ENCODE measurements at regions not wholly inside any gene's neighbourhood (a gene's known extent, or its start where the extent isn't known, plus 50 kb on each side); places are given as distances from the start of the nearest gene placed in this dataset.
"Not testable (repeated sequence)": the region's sequence is repeated elsewhere in the genome, so short reads cannot be mapped to it uniquely, and the experiment has no call there.

DNA sequence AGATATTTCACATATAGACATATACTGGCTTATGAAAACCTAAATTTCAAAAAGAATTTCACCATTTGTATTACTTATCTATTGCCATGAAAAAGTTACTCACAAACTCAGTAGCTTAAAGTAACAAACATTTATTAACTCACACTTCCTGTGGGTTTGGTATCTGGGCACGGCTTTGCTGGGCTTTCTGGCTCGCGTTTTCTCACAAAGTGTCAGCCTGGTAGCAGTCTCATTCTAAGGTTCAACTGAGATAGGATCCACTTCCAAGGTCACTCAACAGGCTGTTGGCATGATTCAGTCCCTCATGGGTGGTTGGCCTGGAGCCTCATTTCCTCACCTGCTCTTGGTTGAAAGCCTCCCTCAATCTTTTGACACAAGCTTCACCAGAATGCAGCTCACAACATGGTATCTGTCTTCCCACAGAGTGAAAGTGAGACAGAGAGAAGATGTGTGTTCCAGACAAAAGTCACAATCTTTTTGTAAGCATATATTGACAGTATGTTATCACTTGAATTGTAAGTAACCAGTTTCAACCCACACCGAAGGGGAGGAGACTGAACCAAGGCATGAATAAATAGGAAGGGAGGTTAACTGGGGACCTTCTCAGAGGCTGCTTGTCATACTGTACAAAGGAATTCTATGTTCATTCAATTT, 1065.8 kb upstream of the SPRY2 start:
- no peak for DNase-seq

DNA sequence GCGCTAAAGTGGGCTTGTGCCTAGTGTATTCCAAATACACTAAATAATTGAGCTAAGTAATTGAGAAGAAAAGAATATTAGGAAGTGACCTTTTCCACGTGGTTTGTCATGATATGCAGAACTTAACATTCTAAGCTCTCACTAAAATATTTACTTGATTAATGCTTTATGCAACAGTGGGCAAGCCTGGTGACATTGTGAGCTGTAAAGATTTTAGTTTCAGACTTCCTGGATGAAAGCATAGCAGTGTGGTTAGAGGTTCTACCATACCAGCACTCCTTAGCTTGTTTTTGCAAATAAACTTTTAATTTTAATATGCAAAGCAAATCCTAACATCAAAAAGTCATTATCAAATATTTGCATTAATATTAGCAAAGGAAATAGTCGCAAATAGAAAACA, 1065.1 kb upstream of the SPRY2 start:
- DNase-seq, result no peak

DNA sequence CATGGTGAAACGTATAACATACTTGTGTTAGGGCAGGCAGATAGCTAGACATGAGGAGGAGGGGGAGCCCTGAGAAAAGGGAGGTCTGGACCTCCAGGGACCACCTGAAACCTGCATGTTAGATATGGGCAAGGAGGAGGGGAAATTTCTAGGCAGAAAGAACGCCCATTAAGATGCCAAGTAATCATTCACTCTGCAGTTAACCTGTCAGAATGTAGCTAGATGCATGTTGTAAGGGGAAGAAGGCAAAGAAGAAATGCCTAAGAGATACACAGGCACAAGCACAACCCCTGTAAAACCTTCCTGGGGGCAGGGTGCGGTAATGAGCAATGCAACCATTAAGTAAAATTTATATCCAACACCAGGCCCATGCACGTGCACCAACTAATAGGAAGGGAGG, 1055.3 kb upstream of the SPRY2 start:
- no peak for DNase-seq

DNA sequence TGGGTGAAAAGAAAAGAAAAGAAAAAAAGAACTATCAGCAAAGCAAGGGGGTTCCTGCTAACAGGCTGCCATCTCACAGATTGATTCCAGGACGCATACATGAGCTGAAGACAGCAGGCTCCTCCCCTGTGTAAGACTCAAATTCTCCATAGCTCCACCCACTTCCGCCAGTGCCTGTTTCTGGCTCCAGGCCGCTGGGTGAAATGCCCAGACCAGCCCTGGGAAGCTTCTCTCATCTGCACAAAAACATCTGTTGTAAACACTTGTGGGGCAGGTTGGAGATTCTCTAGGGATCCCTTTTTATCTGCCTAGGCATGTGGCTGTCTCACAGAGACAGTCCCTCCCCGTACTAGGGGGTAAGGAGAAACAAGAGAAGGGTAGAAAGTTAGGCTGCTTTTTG, 1054.4 kb upstream of the SPRY2 start:
- DNase-seq, result no peak

DNA sequence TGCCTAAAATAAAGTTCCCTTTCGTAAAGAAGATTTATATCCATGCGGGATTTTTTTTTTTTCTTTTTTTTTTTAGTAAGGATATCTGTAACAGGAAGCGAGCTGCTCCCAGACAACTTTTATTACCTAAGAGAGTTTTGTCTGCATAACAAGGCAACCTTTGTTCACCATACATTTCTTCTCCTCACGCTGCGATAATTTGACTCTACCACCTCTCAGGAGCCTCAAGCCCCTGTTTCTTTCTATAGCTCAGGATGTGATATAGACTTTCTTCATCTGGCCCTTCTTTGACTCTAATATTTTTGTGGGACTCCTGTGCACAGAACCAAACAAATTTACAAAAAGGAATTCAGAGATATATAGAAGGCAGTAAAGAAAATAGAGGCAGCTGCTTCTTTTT, 1053.7 kb upstream of the SPRY2 start:
- no peak for DNase-seq

DNA sequence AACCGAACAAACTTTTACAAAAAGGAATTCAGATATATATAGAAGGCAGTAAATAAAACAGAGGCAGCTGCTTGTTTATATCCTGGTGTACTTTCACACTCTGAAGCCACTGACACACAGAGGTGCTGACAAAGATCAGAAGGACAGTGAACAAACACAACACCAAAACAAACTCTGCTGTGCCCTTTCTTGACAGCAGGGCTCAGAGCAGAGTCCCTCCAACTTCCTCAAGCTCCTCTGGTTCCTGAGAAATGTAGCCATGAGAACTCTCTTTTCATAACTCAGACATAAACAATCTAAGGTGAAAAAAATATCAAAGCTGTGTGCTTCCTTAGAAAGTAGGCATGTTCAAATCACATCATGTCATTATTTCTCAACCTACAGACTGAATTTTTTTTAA, 1052.8 kb upstream of the SPRY2 start:
- DNase-seq, result no peak

DNA sequence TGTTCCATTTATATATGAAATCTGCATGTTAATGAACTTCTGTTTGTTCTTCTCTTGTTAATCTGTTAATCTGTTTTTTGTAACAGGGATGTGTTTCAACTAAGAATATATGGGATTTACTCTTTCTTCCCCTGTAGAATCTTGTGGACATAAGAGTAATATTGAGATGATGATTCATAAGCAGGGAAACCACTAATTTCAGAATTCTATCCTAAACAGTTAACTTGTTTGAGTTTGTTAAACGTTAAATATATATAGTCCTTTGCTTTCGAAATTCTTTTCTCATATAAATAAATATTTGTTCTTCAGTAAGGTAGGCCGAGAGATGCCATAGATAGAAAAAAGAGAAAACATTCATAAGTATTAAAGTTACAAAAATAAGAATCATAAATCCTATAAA, 1052.2 kb upstream of the SPRY2 start:
- no peak for DNase-seq

DNA sequence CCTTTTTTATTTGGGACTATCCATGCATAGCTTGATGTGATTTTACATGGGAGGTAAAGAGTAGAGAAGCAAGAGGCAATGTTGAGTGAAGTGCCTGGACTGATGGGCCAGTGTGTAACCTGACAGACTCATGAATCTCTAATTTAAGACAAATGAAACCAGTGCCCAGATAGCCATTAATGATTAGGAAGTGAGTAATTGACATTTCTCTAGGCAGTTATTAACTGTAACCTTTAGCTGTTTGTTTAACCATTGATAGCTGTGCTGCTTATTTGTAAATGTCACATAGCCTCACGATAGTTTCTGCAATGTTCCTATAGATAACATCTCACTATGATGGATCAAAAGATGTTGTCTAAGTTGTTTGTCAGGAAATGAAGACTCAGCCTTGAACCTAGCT, 1047.5 kb upstream of the SPRY2 start:
- DNase-seq, result no peak

DNA sequence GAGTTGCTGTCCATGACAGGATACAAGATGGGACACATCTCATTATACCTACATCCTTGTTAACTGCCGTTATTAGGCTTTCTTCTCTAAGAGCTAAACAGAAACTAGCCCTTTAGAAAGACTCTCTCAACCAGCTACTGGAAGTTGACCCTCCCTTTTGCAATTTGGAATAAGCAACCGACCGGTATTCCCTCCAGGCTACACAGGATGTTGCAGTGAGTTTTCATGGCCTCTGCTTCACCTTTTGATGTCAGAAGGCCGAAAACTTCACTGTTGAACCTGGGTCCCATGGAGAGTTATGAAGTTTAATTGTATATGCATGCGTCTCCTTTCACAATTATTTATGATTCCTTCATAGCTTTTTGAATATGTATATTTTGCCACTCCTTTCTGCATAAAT, 1042.5 kb upstream of the SPRY2 start:
- no peak for DNase-seq

DNA sequence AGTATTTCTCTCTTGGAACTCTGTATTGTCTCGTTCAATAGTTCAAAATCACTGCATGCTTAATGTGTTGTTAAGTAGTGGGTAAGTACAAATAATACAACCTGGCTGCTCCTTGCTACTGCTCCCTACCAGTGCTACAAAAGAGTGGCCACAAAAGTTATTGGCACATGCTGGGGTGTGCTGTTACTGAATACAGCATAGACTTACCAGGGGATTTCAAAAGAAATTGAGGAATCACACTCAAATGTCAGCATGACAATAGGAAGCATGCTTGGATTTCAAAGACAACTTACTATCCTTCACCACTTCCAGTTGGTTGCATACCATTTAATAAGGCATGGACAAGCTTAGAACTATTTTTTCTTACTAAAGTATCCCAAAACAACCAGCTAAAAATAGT, 1041.3 kb upstream of the SPRY2 start:
- DNase-seq, result no peak

DNA sequence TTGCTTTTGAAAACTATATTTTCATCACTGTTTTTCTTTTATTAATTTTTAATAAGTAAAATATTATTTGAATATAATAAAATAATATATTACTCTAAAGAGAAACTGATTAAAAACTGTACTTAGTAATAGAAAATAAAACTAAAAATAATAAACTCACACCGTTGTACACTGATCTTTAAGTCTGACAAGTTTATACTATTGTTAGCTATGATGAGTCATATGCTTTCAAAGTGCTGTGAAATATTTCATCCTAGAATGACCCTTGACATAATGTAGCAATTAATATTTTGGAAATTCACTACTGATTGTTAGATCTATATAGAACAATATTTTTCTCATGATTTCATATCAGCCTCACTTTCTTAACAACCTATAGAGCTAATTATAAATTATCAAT, 1040.6 kb upstream of the SPRY2 start:
- DNase-seq, result no peak

DNA sequence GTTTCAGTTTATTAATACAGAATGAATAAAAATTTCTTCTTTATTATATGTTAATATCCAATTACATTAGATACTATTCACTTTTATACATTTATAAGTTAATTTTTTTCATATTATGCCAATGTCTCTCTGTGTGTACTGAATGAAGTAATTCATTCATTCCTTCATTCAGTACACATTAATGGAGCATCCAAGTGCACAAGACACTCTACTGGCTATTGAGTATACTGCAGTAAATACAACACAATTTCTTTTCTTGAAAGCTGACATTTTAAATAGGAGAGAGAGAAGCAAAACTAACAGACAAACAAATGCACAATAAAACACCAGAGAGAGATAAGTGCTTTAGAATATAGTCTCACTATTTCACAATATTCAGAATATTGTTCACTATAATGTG, 1038.3 kb upstream of the SPRY2 start:
- DNase-seq, result no peak

DNA sequence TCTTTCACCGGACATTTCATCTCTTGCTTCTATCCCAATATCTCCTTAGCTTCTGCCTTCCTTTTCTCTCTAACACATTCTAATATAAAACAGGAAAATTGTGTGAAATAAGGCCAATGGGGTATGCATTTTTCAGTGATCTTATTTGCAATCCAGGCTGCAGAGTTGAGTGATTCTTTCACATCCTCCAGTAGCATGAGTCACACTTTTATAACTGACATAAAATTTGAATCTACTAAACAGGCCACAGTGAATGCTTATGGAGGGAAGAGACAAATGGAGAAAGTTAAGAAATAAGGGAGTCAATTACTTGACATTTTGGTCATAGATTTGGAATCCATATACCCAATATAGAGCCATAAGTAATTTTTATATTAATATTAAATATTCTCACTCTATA, 1037.0 kb upstream of the SPRY2 start:
- no peak for DNase-seq

DNA sequence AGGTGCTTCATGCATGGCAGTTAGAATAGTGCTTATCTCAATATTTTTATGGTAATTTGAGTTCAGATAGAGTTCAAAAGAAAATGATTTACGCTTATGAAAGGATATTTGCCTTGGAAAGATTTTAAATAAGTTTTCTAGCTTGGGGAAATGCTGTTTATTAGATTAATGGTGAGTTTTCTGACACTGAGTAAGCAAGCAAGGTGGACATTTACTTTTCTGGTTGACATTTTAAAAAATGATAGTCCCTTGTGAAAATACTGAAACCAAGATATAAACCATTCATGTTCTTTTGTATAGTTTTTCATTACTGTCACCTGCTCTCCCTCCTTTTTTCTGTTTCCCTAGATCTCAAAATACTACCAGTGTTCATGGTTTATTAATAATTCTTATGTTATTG, 1034.8 kb upstream of the SPRY2 start:
- no peak for DNase-seq

DNA sequence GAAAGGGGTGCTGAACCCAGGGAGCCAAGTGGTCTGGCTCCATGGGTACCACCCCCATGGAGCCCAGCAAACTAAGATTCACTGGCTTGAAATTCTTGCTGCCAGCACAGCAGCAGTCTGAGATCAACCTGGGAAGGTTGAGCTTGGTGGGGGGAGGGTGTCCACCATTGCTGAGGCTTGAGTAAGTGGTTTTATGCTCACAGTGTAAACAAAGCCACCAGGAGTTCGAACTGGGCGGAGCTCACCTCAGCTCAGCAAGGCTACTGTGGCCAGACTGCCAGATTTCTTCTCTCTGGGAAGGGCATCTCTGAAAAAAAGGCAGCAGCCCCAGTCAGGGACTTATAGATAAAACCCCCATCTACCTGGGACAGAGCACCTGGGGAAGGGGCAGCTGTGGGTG, 1021.8 kb upstream of the SPRY2 start:
- not testable (repeated sequence) for DNase-seq

DNA sequence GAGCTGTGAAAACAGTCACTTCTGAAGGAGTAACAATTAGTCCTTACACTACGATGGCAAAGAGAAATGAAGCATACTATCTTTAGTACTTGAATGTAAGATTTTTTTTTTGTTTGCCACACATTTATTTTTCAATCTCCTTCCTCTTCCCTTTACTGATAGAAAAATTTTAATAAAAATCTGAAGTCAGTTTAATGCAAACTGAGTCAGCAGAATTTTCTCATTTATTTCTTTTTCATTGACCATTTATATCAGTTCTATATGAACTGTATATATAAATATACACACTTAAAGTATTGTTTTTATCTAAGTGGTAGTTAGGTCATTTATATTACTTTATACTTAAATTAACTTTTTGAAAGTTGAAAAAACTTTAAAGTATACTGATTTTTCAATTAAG, 1009.1 kb upstream of the SPRY2 start:
- no peak for DNase-seq

DNA sequence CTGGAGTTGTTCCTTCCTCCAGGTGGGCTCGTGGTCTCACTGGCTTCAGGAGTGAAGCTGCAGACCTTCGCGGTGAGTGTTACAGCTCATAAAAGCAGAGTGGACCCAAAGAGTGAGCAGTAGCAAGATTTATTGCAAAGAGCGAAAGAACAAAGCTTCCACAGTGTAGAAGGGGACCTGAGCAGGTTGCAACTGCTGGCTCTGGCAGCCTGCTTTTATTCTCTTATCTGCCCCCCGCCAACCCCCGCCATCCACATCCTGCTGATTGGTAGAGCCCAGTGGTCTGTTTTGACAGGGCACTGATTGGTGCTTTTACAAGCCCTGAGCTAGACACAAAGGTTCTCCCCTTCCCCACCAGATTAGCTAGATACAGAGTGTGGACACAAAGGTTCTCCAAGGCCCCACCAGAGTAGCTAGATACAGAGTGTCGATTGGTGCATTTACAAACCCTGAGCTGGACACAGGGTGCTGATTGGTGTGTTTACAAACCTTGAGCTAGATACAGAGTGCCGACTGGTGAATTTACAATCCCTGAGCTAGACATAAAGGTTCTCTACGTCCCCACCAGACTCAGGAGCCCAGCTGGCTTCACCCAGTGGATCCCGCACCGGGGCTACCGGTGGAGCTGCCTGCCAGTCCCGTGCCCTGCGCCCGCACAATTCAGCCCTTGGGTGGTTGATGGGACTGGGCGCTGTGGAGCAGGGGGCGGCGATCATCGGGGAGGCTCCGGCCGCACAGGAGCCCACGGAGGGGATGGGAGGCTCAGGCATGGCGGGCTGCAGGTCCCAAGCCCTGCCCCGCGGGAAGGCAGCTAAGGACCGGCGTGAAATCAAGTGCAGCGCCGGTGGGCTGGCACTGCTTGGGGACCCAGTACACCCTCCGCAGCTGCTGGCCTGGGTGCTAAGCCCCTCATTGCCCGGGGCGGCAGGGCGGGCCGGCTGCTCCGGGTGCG, 999.5 kb upstream of the SPRY2 start:
- DNase-seq, result not testable (repeated sequence)

DNA sequence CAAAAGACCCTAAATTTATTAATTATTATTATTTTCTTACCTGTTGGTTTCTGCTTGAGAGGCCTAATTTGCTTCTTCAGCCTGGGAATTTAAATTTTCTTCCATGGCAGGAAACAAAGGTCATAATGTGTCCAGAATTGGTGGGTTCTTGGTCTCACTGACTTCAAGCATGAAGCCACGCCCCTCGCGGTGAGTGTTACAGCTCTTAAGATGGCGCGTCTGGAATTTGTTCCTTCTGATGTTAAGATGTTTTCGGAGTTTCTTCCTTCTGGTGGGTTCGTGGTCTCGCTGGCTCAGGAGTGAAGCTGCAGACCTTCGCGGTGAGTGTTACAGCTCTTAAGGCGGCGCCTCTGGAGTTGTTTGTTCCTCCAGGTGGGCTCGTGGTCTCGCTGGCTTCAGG, 998.7 kb upstream of the SPRY2 start:
- not testable (repeated sequence) for DNase-seq

DNA sequence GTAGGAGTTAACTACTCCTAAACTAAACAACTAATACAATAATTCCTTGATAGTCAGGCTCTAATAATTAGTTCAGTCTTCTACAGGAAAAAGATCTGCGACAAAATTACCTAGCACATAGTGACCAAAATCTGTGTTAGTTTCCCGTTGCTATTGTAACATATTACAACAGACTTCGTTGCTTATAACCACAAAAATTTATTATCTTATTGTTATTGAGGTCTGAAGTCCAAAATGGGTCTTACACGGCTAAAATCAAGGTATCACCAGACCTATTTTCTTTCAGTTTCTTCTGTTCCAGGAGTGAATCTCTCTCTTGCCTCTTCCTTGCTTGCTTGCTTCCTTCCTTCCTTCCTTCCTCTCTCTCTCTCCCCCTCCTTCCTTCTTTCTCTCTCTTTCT, 993.6 kb upstream of the SPRY2 start:
- no peak for DNase-seq

DNA sequence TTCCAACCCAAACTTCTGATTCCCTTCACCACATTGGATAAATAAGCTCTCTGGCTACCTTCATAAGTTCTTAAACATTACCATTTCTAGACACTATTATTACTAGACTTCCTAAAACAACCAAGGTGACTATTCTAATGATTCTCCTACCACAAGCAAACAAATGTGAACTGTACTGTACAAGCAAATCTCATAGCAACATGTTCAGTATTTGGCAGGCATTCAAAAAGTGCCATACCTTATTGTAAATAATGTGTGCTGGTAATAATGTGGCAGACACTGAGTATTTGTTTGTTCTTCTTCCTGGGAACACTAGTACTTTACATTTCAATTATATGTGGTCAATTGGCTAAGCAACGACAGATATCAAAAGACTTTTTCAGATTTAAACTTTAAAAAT, 986.0 kb upstream of the SPRY2 start:
- DNase-seq, result no peak

DNA sequence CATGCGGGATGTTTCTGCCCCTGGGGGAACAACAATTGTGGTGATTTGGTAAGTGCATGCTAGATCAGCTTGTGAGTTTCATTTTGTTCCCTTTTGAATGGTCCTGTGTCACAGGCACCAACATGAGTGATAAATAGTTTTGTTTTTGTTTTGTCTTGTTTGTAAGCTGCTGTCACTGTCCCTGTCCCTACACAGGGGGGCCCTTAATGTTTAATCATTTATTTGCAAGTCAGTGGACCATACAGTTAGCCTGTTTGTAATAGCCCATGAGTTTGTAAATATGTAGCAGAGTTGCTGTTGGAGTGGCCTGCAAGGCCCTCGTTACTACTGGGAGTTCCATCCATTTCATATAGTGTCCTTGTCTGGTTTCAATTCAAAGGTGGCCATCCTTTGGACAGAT, 979.6 kb upstream of the SPRY2 start:
- no peak for DNase-seq

DNA sequence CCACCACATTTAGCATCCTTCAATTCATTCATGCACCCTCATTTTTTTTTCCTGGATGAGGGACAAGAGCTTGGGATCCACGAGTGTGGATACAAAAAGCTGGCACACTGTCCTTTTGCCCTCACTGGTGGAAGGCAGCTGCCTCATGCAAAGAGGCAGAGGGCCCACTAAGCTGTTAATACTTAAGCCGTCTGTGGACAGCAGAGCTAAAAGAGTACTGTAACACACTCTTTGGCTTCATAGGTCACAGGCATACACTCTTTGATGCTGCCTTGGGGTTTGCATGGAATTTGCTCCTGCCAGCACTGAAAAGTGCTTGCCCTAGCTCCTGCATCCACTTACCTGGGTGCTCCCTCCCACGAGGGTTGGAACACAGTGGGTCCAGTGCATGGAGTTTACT, 978.4 kb upstream of the SPRY2 start:
- no peak for DNase-seq

DNA sequence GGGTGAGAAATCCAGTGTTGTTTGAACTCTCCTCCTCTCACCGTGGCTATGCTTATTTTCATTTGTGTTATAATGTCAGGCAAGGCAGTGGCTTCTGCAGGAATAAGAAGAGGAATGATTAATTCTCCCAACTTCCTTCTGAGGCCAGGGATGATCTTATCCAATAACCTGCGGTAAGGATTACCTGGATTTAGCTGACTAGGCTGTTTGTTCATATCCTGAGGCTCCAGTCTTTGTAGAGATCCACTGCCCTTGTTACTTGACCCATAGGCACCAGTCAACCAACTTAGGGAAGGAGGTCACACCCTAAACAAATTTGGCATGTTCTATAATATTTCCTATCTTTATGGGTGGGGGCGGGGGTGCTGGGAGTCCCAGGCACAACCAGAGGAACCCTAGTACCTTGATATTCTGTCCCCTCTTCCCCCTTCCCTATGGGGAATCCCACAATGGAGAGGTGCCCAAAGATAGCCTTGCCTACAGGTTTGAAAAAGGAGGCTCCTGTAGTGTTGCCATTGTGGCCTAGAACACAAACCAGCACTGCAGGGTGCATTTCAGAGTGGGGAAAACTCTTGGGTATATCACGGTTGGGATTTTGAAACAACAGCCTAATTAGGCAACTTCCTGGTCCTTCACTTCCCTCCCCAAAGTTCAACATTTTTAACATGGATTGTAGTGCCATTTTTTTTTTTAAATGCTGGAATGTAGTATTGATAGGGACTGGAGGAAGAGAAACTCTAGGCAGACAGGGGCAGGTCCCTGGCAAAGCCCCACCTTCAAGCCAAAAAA, 977.5 kb upstream of the SPRY2 start:
- DNase-seq, result no peak

DNA sequence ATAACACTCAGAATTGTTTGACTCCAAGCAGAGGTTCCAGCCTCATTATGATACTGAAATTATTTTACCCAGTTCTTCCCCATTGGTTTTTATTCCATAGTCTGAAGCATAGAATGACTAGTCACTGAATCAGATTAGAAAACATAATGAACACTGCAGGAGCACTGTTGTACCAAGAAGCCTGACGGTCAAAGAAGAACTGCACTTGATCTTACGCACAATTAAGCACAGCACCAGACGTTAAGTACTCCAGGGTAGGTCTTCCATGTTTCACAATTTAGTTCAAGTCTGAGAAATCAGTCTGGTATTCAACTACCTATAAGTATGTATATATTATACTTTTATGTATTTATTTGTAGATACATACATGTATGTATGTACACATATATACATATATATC, 973.5 kb upstream of the SPRY2 start:
- no peak for DNase-seq

All from NCI-H1694 (cell line).